Left hindlimb (tissue), 1 donor: ENCODE measurements at regions not wholly inside any gene's neighbourhood (a gene's known extent, or its start where the extent isn't known, plus 50 kb on each side); places are given as distances from the start of the nearest gene placed in this dataset.
"Not testable (repeated sequence)": the region's sequence is repeated elsewhere in the genome, so short reads cannot be mapped to it uniquely, and the experiment has no call there.

Experiments used
- DNase-seq: peaks from one replicate; pipeline ENCODE4 v3.0.0-alpha.2; 2018

- DNase-seq = no peak
Measured at GRCh38 chr12:97938031-97938430, 475.4 kb downstream of the RMST start.

GRCh38 chr12:97939156-97939555, 476.6 kb downstream of the RMST start:
- no peak for DNase-seq

- no peak for DNase-seq
Measured at GRCh38 chr12:97940105-97940504, 477.5 kb downstream of the RMST start.

- no peak for DNase-seq
Measured at GRCh38 chr12:97940629-97941028, 478.0 kb downstream of the RMST start.

GRCh38 chr12:97941686-97942354, 479.2 kb downstream of the RMST start:
- no peak for DNase-seq

- DNase-seq = no peak
Measured at GRCh38 chr12:97943359-97943758, 480.8 kb downstream of the RMST start.

GRCh38 chr12:97944576-97944975, 482.0 kb downstream of the RMST start:
- DNase-seq = no peak

GRCh38 chr12:97946701-97947100, 484.1 kb downstream of the RMST start:
- no peak for DNase-seq

GRCh38 chr12:97948591-97948990, 486.0 kb downstream of the RMST start:
- DNase-seq = no peak

- no peak for DNase-seq
Measured at GRCh38 chr12:97951239-97951638, 488.6 kb downstream of the RMST start.

GRCh38 chr12:97951717-97952116, 489.1 kb downstream of the RMST start:
- no peak for DNase-seq

GRCh38 chr12:97957109-97957508, 494.5 kb downstream of the RMST start:
- DNase-seq = no peak

GRCh38 chr12:97960225-97960624, 497.6 kb downstream of the RMST start:
- no peak for DNase-seq

GRCh38 chr12:97960741-97961608, 498.4 kb downstream of the RMST start:
- no peak for DNase-seq

- no peak for DNase-seq
Measured at GRCh38 chr12:97967831-97968230, 505.2 kb downstream of the RMST start.

- DNase-seq = no peak
Measured at GRCh38 chr12:97968641-97969197, 506.1 kb downstream of the RMST start.

- no peak for DNase-seq
Measured at GRCh38 chr12:97977870-97978405, 515.3 kb downstream of the RMST start.

- no peak for DNase-seq
Measured at GRCh38 chr12:97982684-97983083, 520.1 kb downstream of the RMST start.

- DNase-seq = no peak
Measured at GRCh38 chr12:97983796-97984195, 521.2 kb downstream of the RMST start.

- no peak for DNase-seq
Measured at GRCh38 chr12:97984436-97984835, 521.8 kb downstream of the RMST start.

GRCh38 chr12:97984974-97985580, 522.5 kb downstream of the RMST start:
- DNase-seq = no peak

GRCh38 chr12:97985834-97986233, 523.2 kb downstream of the RMST start:
- no peak for DNase-seq

- not testable (repeated sequence) for DNase-seq
Measured at GRCh38 chr12:97988588-97988987, 526.0 kb downstream of the RMST start.
